ENCODE measurements at regions not wholly inside any gene's neighbourhood (a gene's known extent, or its start where the extent isn't known, plus 50 kb on each side); places are given as distances from the start of the nearest gene placed in this dataset.

GRCh38 chr20:57909763-57910331 lies 200.0 kb upstream of the PMEPA1 start:
- TF ChIP-seq POLR2A (IDR thresholded peaks at IDR 0.05; ENCODE audit: extremely low read depth, insufficient read length) (no peak), MAX (IDR thresholded peaks at IDR 0.05; ENCODE audit: low read depth, low read length) (no peak), MYC (IDR thresholded peaks at IDR 0.05; ENCODE audit: low read depth, low read length) (no peak)
- TF ChIP-seq, protein P1, sequence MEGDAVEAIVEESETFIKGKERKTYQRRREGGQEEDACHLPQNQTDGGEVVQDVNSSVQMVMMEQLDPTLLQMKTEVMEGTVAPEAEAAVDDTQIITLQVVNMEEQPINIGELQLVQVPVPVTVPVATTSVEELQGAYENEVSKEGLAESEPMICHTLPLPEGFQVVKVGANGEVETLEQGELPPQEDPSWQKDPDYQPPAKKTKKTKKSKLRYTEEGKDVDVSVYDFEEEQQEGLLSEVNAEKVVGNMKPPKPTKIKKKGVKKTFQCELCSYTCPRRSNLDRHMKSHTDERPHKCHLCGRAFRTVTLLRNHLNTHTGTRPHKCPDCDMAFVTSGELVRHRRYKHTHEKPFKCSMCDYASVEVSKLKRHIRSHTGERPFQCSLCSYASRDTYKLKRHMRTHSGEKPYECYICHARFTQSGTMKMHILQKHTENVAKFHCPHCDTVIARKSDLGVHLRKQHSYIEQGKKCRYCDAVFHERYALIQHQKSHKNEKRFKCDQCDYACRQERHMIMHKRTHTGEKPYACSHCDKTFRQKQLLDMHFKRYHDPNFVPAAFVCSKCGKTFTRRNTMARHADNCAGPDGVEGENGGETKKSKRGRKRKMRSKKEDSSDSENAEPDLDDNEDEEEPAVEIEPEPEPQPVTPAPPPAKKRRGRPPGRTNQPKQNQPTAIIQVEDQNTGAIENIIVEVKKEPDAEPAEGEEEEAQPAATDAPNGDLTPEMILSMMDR (IDR thresholded peaks at IDR 0.05; ENCODE audit: low read depth, low read length): no peak

Measured in NB4 (cell line).